ENCODE measurements at regions not wholly inside any gene's neighbourhood (a gene's known extent, or its start where the extent isn't known, plus 50 kb on each side); places are given as distances from the start of the nearest gene placed in this dataset.

DNA sequence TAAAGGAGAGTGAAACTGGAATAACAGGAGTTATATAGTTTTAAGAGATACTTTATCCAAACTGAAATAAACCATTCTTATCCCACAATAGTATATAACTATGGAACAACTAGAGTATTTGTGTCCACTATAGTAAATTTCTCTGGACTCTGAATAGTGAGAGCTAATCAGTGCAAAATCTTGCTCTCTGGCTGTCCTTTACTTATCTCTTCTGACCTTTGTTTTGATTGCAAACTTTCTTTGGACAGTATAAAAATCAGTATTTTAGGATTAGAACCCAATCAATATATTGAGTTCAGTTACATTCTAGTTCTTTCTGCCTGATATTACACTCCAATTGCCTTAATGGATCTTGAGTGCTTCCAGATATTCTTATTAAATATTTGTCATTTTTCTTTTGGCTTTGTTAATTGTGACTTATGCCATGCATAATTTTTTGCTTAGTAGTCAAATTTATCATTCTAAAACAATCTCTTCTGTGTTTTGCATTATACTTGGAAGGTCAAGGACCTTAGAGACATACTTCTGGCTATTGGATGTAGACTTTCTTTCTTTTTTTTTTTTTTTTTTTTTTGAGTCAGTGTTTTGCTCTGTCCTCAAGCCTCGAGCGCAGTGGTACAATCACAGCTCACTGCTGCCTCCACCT lies 89.9 kb upstream of the AMN1 start (continued):
- TF ChIP-seq RBBP5 (IDR thresholded peaks at IDR 0.05; ENCODE audit: borderline replicate concordance, low read depth, low read length) (no peak), FOSL1 (IDR thresholded peaks at IDR 0.05; ENCODE audit: insufficient read depth, low read depth, low read length) (no peak), CBX5 (IDR thresholded peaks at IDR 0.05; ENCODE audit: low read depth, low read length) (no peak)

Measured in H1 (cell line).